Thyroid gland (tissue), 4 donors: ENCODE measurements at regions not wholly inside any gene's neighbourhood (a gene's known extent, or its start where the extent isn't known, plus 50 kb on each side); places are given as distances from the start of the nearest gene placed in this dataset.

Experiments
- DNase-seq, 2 donors: peaks; one replicate each; pipeline ENCODE4 v3.0.0-alpha.2; 2019
- H3K27ac ChIP-seq, 3 donors: fragments of 200-600 bp; sonication (generic); 1 replicate in 2 of 3; 2 replicates in 1 of 3; pipeline ENCODE4 v1.5.1; 2016 to 2019; ENCODE audit warnings: mild to moderate bottlenecking in 1 of 3, moderate library complexity in 1 of 3
- H3K27me3 ChIP-seq: fragments of 200-600 bp; sonication (generic); one replicate; pipeline ENCODE4 v1.5.1; 2019
- H3K36me3 ChIP-seq, 2 donors: fragments of 200-600 bp; sonication (generic); one replicate each; pipeline ENCODE4 v1.5.1; 2016 to 2019
- H3K4me1 ChIP-seq, 2 donors: fragments of 200-600 bp; sonication (generic); one replicate each; pipeline ENCODE4 v1.5.1; 2017 to 2019
- H3K4me3 ChIP-seq, 3 donors: fragments of 200-600 bp; sonication (generic); replicated peaks in 1 of 3; 1 replicate in 2 of 3; 2 replicates in 1 of 3; pipeline ENCODE4 v1.5.1; 2016; ENCODE audit warnings: mild to moderate bottlenecking in 1 of 3
- H3K9me3 ChIP-seq: fragments of 200-600 bp; sonication (generic); one replicate; pipeline ENCODE4 v1.5.1; 2017
- CTCF ChIP-seq, 6 experiments: fragments of 200-600 bp in 3 of 6; fragments of 450-650 bp in 3 of 6; sonication (generic) in 3 of 6; IDR thresholded peaks; one replicate each; pipeline ENCODE4 v1.5.1; 2016 to 2019; ENCODE audit warnings: antibody characterized with exemption in 6 of 6, mild to moderate bottlenecking in 2 of 6, inconsistent platforms in 1 of 6, moderate library complexity in 1 of 6
- POLR2A ChIP-seq, 2 donors: fragments of 450-650 bp; IDR thresholded peaks; one replicate each; pipeline ENCODE4 v1.6.1; 2017; ENCODE audit warnings: antibody characterized with exemption in 2 of 2, mild to moderate bottlenecking in 2 of 2, moderate library complexity in 1 of 2
- WGBS, 2 donors: methylation state at CpG; one replicate each; pipeline ENCODE4 v1.1.5; 2017; 5-methylcytosine and 5-hydroxymethylcytosine counted together
- intact Hi-C: fragments of 100-400 bp; cut with DNase I; formaldehyde crosslinking; loops from one replicate; pipeline ENCODE4 v1.15.1; 2023

GRCh38 chr1:38760562-38760961, 99.0 kb downstream of the RRAGC start:
- no peaks in the 10 kb centered on the region for H3K27me3 ChIP-seq
- intact Hi-C loops: no loop called here
- no peak overlapping the region for H3K27ac ChIP-seq
- no peak overlapping the region for H3K4me3 ChIP-seq
- no peaks in the 10 kb centered on the region for H3K36me3 ChIP-seq
- H3K4me1 ChIP-seq: no peaks in the 10 kb centered on the region
- no peak for DNase-seq
- no peaks in the 10 kb centered on the region for H3K9me3 ChIP-seq
- WGBS, 2 donors: 80 to 90% methylated on average over 2 of the region's 2 CpGs
- no peak for TF ChIP-seq CTCF (IDR thresholded peaks at IDR 0.05)
- no peak for TF ChIP-seq POLR2A (IDR thresholded peaks at IDR 0.05)

- intact Hi-C loops: no loop called here
- Histone ChIP-seq H3K36me3 (no peaks in the 10 kb centered on the region), H3K4me1 (no peaks in the 10 kb centered on the region), H3K27ac (no peak overlapping the region), H3K27me3 (no peaks in the 10 kb centered on the region), H3K9me3 (no peaks in the 10 kb centered on the region), H3K4me3 (no peak overlapping the region)
- TF ChIP-seq CTCF (IDR thresholded peaks at IDR 0.05) (no peak), POLR2A (IDR thresholded peaks at IDR 0.05) (no peak)
- 45 to 47% methylated on average over 5 of the region's 5 CpGs for WGBS, 2 donors
- no peak for DNase-seq
Measured at GRCh38 chr1:38758820-38759219, 100.8 kb downstream of the RRAGC start.

GRCh38 chr1:38746941-38747600, 112.5 kb downstream of the RRAGC start:
- Histone ChIP-seq H3K27ac (no peak overlapping the region), H3K4me1 (no peaks in the 10 kb centered on the region), H3K36me3 (no peaks in the 10 kb centered on the region), H3K9me3 (no peaks in the 10 kb centered on the region), H3K27me3 (no peaks in the 10 kb centered on the region), H3K4me3 (no peak overlapping the region)
- WGBS, 2 donors: 39 to 47% methylated on average over 14 to 16 of the region's 16 CpGs
- intact Hi-C loops: no loop called here
- TF ChIP-seq CTCF (IDR thresholded peaks at IDR 0.05) (no peak), POLR2A (IDR thresholded peaks at IDR 0.05) (no peak)
- no peak for DNase-seq

GRCh38 chr1:38746402-38746935, 113.1 kb downstream of the RRAGC start:
- Histone ChIP-seq H3K36me3 (no peaks in the 10 kb centered on the region), H3K27me3 (no peaks in the 10 kb centered on the region), H3K9me3 (no peaks in the 10 kb centered on the region), H3K4me1 (no peaks in the 10 kb centered on the region), H3K27ac (no peak overlapping the region), H3K4me3 (no peak overlapping the region)
- 57 to 68% methylated on average over 6 of the region's 6 CpGs for WGBS, 2 donors
- intact Hi-C loops: no loop called here
- DNase-seq: no peak
- TF ChIP-seq CTCF (IDR thresholded peaks at IDR 0.05) (no peak), POLR2A (IDR thresholded peaks at IDR 0.05) (no peak)

GRCh38 chr1:38745476-38746401, 113.8 kb downstream of the RRAGC start:
- no peak for DNase-seq
- Histone ChIP-seq H3K27ac (no peak overlapping the region), H3K27me3 (no peaks in the 10 kb centered on the region), H3K4me3 (no peak overlapping the region), H3K4me1 (no peaks in the 10 kb centered on the region), H3K36me3 (no peaks in the 10 kb centered on the region), H3K9me3 (no peaks in the 10 kb centered on the region)
- WGBS, 2 donors: 88 to 92% methylated on average over 9 of the region's 9 CpGs
- TF ChIP-seq POLR2A (IDR thresholded peaks at IDR 0.05) (no peak), CTCF (IDR thresholded peaks at IDR 0.05) (no peak)
- intact Hi-C loops: no loop called here
